ENCODE measurements at regions not wholly inside any gene's neighbourhood (a gene's known extent, or its start where the extent isn't known, plus 50 kb on each side); places are given as distances from the start of the nearest gene placed in this dataset.

DNA sequence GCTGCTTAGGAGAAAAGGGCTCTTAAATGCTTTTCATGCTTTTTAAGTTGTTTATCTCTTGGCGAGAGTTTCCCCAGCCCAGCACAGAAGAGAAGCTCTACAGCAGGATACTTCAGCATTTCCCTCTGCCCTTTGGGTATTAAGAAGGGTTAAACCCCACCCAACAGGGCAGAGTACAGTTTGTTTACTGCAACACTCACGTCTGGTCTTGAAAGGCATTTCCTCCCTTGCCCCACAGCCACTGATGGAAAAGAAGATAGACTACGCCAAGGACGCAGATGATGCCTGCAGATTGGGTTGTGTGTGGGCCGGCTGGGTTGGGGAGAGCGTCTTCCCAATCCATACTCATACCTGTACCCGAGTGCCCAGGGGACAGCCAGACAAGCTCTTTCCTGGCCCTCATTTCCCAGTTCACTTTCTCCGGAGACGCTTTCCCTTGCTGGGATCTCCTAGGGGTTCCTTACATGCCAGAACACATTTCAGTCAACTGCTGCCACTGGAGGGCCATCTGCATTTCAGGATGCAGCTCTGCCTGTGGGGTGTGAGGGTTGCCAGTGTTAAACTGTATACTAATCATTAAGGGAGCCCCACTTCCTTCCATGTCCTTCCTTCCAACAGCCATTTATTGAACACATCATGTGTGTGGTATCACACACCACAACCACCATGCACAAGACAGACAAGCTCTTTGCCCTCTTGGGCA lies 96.5 kb upstream of the DHX15 start:
- TF ChIP-seq CTCF (optimal IDR thresholded peaks at IDR 0.05 in 1 of 3, IDR thresholded peaks at IDR 0.05 in 1 of 3, conservative IDR thresholded peaks at IDR 0.05 in 1 of 3; ENCODE audit: extremely low read depth in 1 of 3, insufficient read depth in 2 of 3, low read length in 3 of 3): peak in 1 of 3 experiments; percentile 26
- TF ChIP-seq EZH2 (IDR thresholded peaks at IDR 0.05; ENCODE audit: low read length): no peak

Measured in keratinocyte (primary cell).